ENCODE measurements at regions not wholly inside any gene's neighbourhood (a gene's known extent, or its start where the extent isn't known, plus 50 kb on each side); places are given as distances from the start of the nearest gene placed in this dataset.

DNA sequence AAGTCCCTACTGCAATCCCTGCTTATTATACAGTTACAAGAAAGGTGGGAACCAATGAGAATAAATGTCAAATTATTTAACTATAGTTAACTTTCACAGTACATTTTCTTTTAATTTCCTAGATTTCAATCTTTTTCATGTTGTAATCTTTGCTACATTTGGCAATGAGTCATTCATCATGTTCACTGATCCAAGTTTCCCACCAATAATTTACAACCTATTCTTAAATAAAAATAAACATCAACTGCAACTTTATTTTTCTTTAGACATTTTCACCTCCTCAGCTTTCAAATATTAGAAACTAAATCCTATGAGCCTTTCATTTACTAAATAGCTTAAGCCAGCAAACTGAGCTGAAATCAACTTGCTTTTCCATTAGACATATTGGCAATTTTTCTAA lies 541.3 kb upstream of the BTBD3 start:
- no peak for TF ChIP-seq ZNF70 (CRISPR knock-in tag; IDR thresholded peaks at IDR 0.05)
- TF ChIP-seq, protein P1, sequence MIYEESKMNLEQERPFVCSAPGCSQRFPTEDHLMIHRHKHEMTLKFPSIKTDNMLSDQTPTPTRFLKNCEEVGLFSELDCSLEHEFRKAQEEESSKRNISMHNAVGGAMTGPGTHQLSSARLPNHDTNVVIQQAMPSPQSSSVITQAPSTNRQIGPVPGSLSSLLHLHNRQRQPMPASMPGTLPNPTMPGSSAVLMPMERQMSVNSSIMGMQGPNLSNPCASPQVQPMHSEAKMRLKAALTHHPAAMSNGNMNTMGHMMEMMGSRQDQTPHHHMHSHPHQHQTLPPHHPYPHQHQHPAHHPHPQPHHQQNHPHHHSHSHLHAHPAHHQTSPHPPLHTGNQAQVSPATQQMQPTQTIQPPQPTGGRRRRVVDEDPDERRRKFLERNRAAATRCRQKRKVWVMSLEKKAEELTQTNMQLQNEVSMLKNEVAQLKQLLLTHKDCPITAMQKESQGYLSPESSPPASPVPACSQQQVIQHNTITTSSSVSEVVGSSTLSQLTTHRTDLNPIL (CRISPR knock-in tag; IDR thresholded peaks at IDR 0.05; ENCODE audit: low read depth), result no peak
- no peak for TF ChIP-seq OSR1 (CRISPR knock-in tag; IDR thresholded peaks at IDR 0.05)
- no peak for TF ChIP-seq BACH2 (CRISPR knock-in tag; IDR thresholded peaks at IDR 0.05; ENCODE audit: borderline replicate concordance)
- no peak for TF ChIP-seq ESRRG (CRISPR knock-in tag; IDR thresholded peaks at IDR 0.05)
- no peak for ATAC-seq

DNA sequence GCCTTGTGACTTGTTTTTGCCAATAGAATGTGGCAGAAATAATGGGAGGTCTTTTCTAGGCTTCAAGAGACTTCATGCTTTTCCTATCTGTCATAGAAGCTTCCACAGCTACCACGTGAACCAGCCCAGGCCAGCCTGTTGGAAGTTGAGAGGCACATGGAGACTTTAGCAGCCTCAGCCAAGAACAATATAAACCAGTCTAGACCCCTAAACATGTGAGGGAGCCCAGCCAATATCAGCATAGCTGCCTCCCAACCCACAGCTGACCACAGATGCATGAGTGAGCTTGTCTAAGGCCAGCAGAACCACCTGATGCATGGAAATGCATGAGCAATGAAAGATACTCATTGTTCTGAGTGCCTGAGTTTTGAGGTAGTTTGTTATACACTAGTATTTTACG lies 540.7 kb upstream of the BTBD3 start:
- TF ChIP-seq, protein P2, sequence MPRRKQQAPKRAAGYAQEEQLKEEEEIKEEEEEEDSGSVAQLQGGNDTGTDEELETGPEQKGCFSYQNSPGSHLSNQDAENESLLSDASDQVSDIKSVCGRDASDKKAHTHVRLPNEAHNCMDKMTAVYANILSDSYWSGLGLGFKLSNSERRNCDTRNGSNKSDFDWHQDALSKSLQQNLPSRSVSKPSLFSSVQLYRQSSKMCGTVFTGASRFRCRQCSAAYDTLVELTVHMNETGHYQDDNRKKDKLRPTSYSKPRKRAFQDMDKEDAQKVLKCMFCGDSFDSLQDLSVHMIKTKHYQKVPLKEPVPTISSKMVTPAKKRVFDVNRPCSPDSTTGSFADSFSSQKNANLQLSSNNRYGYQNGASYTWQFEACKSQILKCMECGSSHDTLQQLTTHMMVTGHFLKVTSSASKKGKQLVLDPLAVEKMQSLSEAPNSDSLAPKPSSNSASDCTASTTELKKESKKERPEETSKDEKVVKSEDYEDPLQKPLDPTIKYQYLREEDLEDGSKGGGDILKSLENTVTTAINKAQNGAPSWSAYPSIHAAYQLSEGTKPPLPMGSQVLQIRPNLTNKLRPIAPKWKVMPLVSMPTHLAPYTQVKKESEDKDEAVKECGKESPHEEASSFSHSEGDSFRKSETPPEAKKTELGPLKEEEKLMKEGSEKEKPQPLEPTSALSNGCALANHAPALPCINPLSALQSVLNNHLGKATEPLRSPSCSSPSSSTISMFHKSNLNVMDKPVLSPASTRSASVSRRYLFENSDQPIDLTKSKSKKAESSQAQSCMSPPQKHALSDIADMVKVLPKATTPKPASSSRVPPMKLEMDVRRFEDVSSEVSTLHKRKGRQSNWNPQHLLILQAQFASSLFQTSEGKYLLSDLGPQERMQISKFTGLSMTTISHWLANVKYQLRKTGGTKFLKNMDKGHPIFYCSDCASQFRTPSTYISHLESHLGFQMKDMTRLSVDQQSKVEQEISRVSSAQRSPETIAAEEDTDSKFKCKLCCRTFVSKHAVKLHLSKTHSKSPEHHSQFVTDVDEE (CRISPR knock-in tag; IDR thresholded peaks at IDR 0.05), result no peak
- TF ChIP-seq TOX (CRISPR knock-in tag; IDR thresholded peaks at IDR 0.05; ENCODE audit: borderline replicate concordance) (no peak), BACH2 (CRISPR knock-in tag; IDR thresholded peaks at IDR 0.05; ENCODE audit: borderline replicate concordance) (no peak), ESRRG (CRISPR knock-in tag; IDR thresholded peaks at IDR 0.05) (no peak), CSDC2 (CRISPR knock-in tag; IDR thresholded peaks at IDR 0.05) (no peak), ARNTL (CRISPR knock-in tag; IDR thresholded peaks at IDR 0.05; ENCODE audit: borderline replicate concordance, low read depth) (no peak), ZC3H10 (CRISPR knock-in tag; IDR thresholded peaks at IDR 0.05) (no peak), ZFP30 (CRISPR knock-in tag; IDR thresholded peaks at IDR 0.05) (no peak)
- no peak for ATAC-seq

DNA sequence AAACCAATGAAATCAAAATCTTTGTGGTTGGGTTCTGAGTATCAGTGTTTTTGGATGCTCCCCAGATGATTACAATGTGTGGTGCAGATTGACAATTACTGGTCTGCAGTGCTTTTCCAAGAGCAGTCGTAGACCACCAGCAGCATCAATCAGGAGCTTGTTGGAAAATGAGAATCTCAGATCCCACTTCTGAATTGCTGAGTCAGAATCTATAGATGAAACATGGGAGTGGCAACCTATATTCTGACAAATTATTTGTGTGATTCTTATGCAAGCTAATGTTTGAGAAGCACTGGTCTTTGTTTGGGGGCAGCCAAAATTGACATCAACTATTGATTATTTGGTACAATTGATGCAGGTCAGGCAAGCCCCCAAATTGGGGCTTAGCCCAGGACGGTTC lies 539.9 kb upstream of the BTBD3 start:
- TF ChIP-seq, protein P1 (CRISPR knock-in tag; IDR thresholded peaks at IDR 0.05; ENCODE audit: low read depth), result no peak
- no peak for TF ChIP-seq SNAI2 (CRISPR knock-in tag; IDR thresholded peaks at IDR 0.05)
- no peak for ATAC-seq

DNA sequence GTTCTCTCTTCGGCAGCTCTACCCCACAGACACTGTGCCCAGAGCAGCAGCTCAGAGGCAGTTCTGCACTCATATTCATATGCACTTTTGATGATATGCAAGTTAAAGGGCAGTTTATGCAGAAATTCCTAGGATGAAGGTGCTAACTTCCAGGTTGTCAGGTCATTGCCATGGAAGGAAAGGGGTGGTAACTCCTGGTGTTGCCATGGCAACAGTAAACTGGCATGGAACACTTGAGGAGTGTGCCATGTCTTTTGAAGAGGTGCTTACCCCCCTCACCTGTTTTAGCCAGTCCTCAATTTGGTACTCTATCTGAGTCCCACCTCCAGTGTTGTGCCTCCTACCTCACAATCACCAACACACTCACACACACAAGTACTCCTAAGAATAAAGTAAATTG lies 539.4 kb upstream of the BTBD3 start:
- no peak for ATAC-seq
- TF ChIP-seq BACH2 (CRISPR knock-in tag; IDR thresholded peaks at IDR 0.05; ENCODE audit: borderline replicate concordance), result no peak
- TF ChIP-seq ZNF8 (CRISPR knock-in tag; IDR thresholded peaks at IDR 0.05), result no peak
- no peak for TF ChIP-seq ZC3H10 (CRISPR knock-in tag; IDR thresholded peaks at IDR 0.05)
- TF ChIP-seq, protein P3, sequence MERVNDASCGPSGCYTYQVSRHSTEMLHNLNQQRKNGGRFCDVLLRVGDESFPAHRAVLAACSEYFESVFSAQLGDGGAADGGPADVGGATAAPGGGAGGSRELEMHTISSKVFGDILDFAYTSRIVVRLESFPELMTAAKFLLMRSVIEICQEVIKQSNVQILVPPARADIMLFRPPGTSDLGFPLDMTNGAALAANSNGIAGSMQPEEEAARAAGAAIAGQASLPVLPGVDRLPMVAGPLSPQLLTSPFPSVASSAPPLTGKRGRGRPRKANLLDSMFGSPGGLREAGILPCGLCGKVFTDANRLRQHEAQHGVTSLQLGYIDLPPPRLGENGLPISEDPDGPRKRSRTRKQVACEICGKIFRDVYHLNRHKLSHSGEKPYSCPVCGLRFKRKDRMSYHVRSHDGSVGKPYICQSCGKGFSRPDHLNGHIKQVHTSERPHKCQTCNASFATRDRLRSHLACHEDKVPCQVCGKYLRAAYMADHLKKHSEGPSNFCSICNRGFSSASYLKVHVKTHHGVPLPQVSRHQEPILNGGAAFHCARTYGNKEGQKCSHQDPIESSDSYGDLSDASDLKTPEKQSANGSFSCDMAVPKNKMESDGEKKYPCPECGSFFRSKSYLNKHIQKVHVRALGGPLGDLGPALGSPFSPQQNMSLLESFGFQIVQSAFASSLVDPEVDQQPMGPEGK (CRISPR knock-in tag; IDR thresholded peaks at IDR 0.05; ENCODE audit: borderline replicate concordance), result no peak
- TF ChIP-seq, protein P1 (CRISPR knock-in tag; IDR thresholded peaks at IDR 0.05; ENCODE audit: low read depth), result no peak
- TF ChIP-seq ZNF565 (CRISPR knock-in tag; conservative IDR thresholded peaks at IDR 0.05; ENCODE audit: low read depth), result no peak
- TF ChIP-seq ISL1 (CRISPR knock-in tag; IDR thresholded peaks at IDR 0.05), result no peak
- TF ChIP-seq, protein P4, sequence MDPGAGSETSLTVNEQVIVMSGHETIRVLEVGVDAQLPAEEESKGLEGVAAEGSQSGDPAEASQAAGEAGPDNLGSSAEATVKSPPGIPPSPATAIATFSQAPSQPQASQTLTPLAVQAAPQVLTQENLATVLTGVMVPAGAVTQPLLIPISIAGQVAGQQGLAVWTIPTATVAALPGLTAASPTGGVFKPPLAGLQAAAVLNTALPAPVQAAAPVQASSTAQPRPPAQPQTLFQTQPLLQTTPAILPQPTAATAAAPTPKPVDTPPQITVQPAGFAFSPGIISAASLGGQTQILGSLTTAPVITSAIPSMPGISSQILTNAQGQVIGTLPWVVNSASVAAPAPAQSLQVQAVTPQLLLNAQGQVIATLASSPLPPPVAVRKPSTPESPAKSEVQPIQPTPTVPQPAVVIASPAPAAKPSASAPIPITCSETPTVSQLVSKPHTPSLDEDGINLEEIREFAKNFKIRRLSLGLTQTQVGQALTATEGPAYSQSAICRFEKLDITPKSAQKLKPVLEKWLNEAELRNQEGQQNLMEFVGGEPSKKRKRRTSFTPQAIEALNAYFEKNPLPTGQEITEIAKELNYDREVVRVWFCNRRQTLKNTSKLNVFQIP (CRISPR knock-in tag; IDR thresholded peaks at IDR 0.05; ENCODE audit: borderline replicate concordance, low read depth), result no peak
- TF ChIP-seq ESRRG (CRISPR knock-in tag; IDR thresholded peaks at IDR 0.05), result no peak
- no peak for TF ChIP-seq OSR1 (CRISPR knock-in tag; IDR thresholded peaks at IDR 0.05)
